ENCODE measurements at regions not wholly inside any gene's neighbourhood (a gene's known extent, or its start where the extent isn't known, plus 50 kb on each side); places are given as distances from the start of the nearest gene placed in this dataset.

GRCh38 chr10:94266091-94266490 lies 96.6 kb downstream of the NOC3L start:
- Histone ChIP-seq H3K27me3 (ENCODE audit: low read depth) (no peaks in the 10 kb centered on the region), H3K36me3 (peaks cover 9% of the 10 kb centered on the region), H3K4me3 (no peak overlapping the region), H3K9me3 (no peaks in the 10 kb centered on the region), H3K27ac (no peak overlapping the region), H3K4me1 (no peaks in the 10 kb centered on the region)
- TF ChIP-seq CTCF (IDR thresholded peaks at IDR 0.05), result no peak
- DNase-seq (no peak), ATAC-seq (no peak)
- intact Hi-C loops (cut with DNase I), result no loop called here

GRCh38 chr10:94268652-94269051 lies 94.1 kb downstream of the NOC3L start:
- DNase-seq (no peak), ATAC-seq (no peak)
- no peak for TF ChIP-seq CTCF (IDR thresholded peaks at IDR 0.05)
- Histone ChIP-seq H3K36me3 (peaks cover 9% of the 10 kb centered on the region), H3K9me3 (no peaks in the 10 kb centered on the region), H3K4me1 (no peaks in the 10 kb centered on the region), H3K27me3 (ENCODE audit: low read depth) (no peaks in the 10 kb centered on the region), H3K4me3 (no peak overlapping the region), H3K27ac (no peak overlapping the region)
- intact Hi-C loops (cut with DNase I), result no loop called here

GRCh38 chr10:94274142-94274787 lies 88.5 kb downstream of the NOC3L start:
- H3K4me3 ChIP-seq, result no peak overlapping the region
- no peaks in the 10 kb centered on the region for H3K9me3 ChIP-seq
- H3K27ac ChIP-seq, result no peak overlapping the region
- intact Hi-C loops (cut with DNase I), result no loop called here
- H3K4me1 ChIP-seq, result peaks cover 11% of the 10 kb centered on the region
- DNase-seq (no peak), ATAC-seq (peak; percentile 45 to 62)
- H3K36me3 ChIP-seq, result peaks cover 9% of the 10 kb centered on the region
- no peaks in the 10 kb centered on the region for H3K27me3 ChIP-seq (ENCODE audit: low read depth)
- no peak for TF ChIP-seq CTCF (IDR thresholded peaks at IDR 0.05)

- H3K27ac ChIP-seq, result no peak overlapping the region
- no peak for ATAC-seq
These were observed 86.6 kb downstream of the NOC3L start for GRCh38 chr10:94276140-94276539.

GRCh38 chr10:94277450-94277849 lies 85.3 kb downstream of the NOC3L start:
- Histone ChIP-seq H3K36me3 (no peaks in the 10 kb centered on the region), H3K27me3 (ENCODE audit: low read depth) (no peaks in the 10 kb centered on the region), H3K4me3 (no peak overlapping the region), H3K4me1 (peaks cover 15% of the 10 kb centered on the region), H3K27ac (no peak overlapping the region), H3K9me3 (no peaks in the 10 kb centered on the region)
- intact Hi-C loops (cut with DNase I), result no loop called here
- DNase-seq (no peak), ATAC-seq (peak in 1 of 2 donors; percentile 43)
- TF ChIP-seq CTCF (IDR thresholded peaks at IDR 0.05), result no peak

More at GRCh38 chr10:94276140-94276539, 86.6 kb downstream of the NOC3L start:
- Histone ChIP-seq H3K36me3 (no peaks in the 10 kb centered on the region), H3K27me3 (ENCODE audit: low read depth) (no peaks in the 10 kb centered on the region), H3K4me3 (no peak overlapping the region), H3K4me1 (peaks cover 15% of the 10 kb centered on the region), H3K9me3 (no peaks in the 10 kb centered on the region)
- DNase-seq, result no peak
- intact Hi-C loops (cut with DNase I), result no loop called here
- TF ChIP-seq CTCF (IDR thresholded peaks at IDR 0.05), result no peak

All from lower lobe of right lung (tissue), 2 donors.